ENCODE measurements at regions not wholly inside any gene's neighbourhood (a gene's known extent, or its start where the extent isn't known, plus 50 kb on each side); places are given as distances from the start of the nearest gene placed in this dataset.

- TF ChIP-seq CTCF (IDR thresholded peaks at IDR 0.05): no peak
- TF ChIP-seq POLR2A (IDR thresholded peaks at IDR 0.05): no peak
Observed at GRCh38 chr5:124668353-124669299, 77.8 kb downstream of the ZNF608 start.

Data from uterus (tissue), 2 donors.